Endometrium (tissue), 2 donors: ENCODE measurements at regions not wholly inside any gene's neighbourhood (a gene's known extent, or its start where the extent isn't known, plus 50 kb on each side); places are given as distances from the start of the nearest gene placed in this dataset.
"Not testable (repeated sequence)": the region's sequence is repeated elsewhere in the genome, so short reads cannot be mapped to it uniquely, and the experiment has no call there.

Experiments used
- FAIRE-seq: peaks from 2 replicates; lab custom pipeline; 2012; peaks lifted over from hg19 to GRCh38; lab: Jason Lieb, UNC
- donor health status: control.
- donor health status: control.

GRCh38 chr2:239568601-239569000 lies 167.8 kb upstream of the HDAC4 start:
- FAIRE-seq = no peak

GRCh38 chr2:239567786-239568185 lies 167.0 kb upstream of the HDAC4 start:
- FAIRE-seq = no peak

GRCh38 chr2:239566995-239567568 lies 166.3 kb upstream of the HDAC4 start:
- FAIRE-seq = no peak

GRCh38 chr2:239566162-239566994 lies 165.6 kb upstream of the HDAC4 start:
- no peak for FAIRE-seq

GRCh38 chr2:239564587-239564986 lies 163.8 kb upstream of the HDAC4 start:
- no peak for FAIRE-seq

GRCh38 chr2:239563561-239563960 lies 162.7 kb upstream of the HDAC4 start:
- no peak for FAIRE-seq

- FAIRE-seq = peak; percentile 86
These were observed 160.7 kb upstream of the HDAC4 start for GRCh38 chr2:239561446-239562001.

- no peak for FAIRE-seq
These were observed 158.8 kb upstream of the HDAC4 start for GRCh38 chr2:239559417-239560261.

- no peak for FAIRE-seq
These were observed 157.8 kb upstream of the HDAC4 start for GRCh38 chr2:239558661-239559060.

GRCh38 chr2:239557516-239557915 lies 156.7 kb upstream of the HDAC4 start:
- FAIRE-seq = no peak

- FAIRE-seq = no peak
These were observed 154.7 kb upstream of the HDAC4 start for GRCh38 chr2:239555571-239555905.

- no peak for FAIRE-seq
These were observed 154.1 kb upstream of the HDAC4 start for GRCh38 chr2:239554766-239555570.

- FAIRE-seq = no peak
These were observed 152.7 kb upstream of the HDAC4 start for GRCh38 chr2:239553376-239554000.

- FAIRE-seq = no peak
These were observed 151.6 kb upstream of the HDAC4 start for GRCh38 chr2:239552213-239552926.

GRCh38 chr2:239551206-239551605 lies 150.4 kb upstream of the HDAC4 start:
- no peak for FAIRE-seq

- no peak for FAIRE-seq
These were observed 149.5 kb upstream of the HDAC4 start for GRCh38 chr2:239550357-239550756.

- FAIRE-seq = no peak
These were observed 149.0 kb upstream of the HDAC4 start for GRCh38 chr2:239549711-239550255.

GRCh38 chr2:239548965-239549595 lies 148.3 kb upstream of the HDAC4 start:
- FAIRE-seq = no peak

GRCh38 chr2:239548451-239548871 lies 147.6 kb upstream of the HDAC4 start:
- FAIRE-seq = no peak

GRCh38 chr2:239547140-239547539 lies 146.3 kb upstream of the HDAC4 start:
- FAIRE-seq = not testable (repeated sequence)
